HG02798 (cell line): ENCODE measurements at regions not wholly inside any gene's neighbourhood (a gene's known extent, or its start where the extent isn't known, plus 50 kb on each side); places are given as distances from the start of the nearest gene placed in this dataset.
"Not testable (repeated sequence)": the region's sequence is repeated elsewhere in the genome, so short reads cannot be mapped to it uniquely, and the experiment has no call there.

Experiments used
- ATAC-seq: cut with Tn5 transposase; IDR thresholded peaks from one replicate; pipeline ENCODE4 v1.9.1; 2021; ENCODE audit warnings: mild to moderate bottlenecking; ENCODE audit not compliant: unreplicated experiment, poor library complexity

GRCh38 chr1:213521206-213521605, 466.6 kb upstream of the PROX1 start:
- no peak for ATAC-seq

GRCh38 chr1:213523781-213524398, 463.9 kb upstream of the PROX1 start:
- ATAC-seq, result no peak

- no peak for ATAC-seq
Measured at GRCh38 chr1:213526306-213526705, 461.5 kb upstream of the PROX1 start.

- no peak for ATAC-seq
Measured at GRCh38 chr1:213530611-213531320, 457.0 kb upstream of the PROX1 start.

- no peak for ATAC-seq
Measured at GRCh38 chr1:213531369-213532310, 456.1 kb upstream of the PROX1 start.

GRCh38 chr1:213533125-213533524, 454.6 kb upstream of the PROX1 start:
- ATAC-seq, result no peak

GRCh38 chr1:213535679-213536078, 452.1 kb upstream of the PROX1 start:
- no peak for ATAC-seq

- no peak for ATAC-seq
Measured at GRCh38 chr1:213538251-213538650, 449.5 kb upstream of the PROX1 start.

- ATAC-seq, result no peak
Measured at GRCh38 chr1:213539464-213539863, 448.3 kb upstream of the PROX1 start.

GRCh38 chr1:213541641-213542040, 446.1 kb upstream of the PROX1 start:
- ATAC-seq, result no peak

GRCh38 chr1:213545181-213545580, 442.6 kb upstream of the PROX1 start:
- not testable (repeated sequence) for ATAC-seq

- no peak for ATAC-seq
Measured at GRCh38 chr1:213549982-213550381, 437.8 kb upstream of the PROX1 start.

GRCh38 chr1:213550804-213551203, 437.0 kb upstream of the PROX1 start:
- no peak for ATAC-seq

GRCh38 chr1:213552045-213552444, 435.7 kb upstream of the PROX1 start:
- ATAC-seq, result no peak

- ATAC-seq, result no peak
Measured at GRCh38 chr1:213560226-213560625, 427.5 kb upstream of the PROX1 start.

- no peak for ATAC-seq
Measured at GRCh38 chr1:213561870-213562269, 425.9 kb upstream of the PROX1 start.

- no peak for ATAC-seq
Measured at GRCh38 chr1:213564215-213564659, 423.5 kb upstream of the PROX1 start.

GRCh38 chr1:213568929-213569815, 418.6 kb upstream of the PROX1 start:
- ATAC-seq, result no peak

- no peak for ATAC-seq
Measured at GRCh38 chr1:213569816-213570150, 418.0 kb upstream of the PROX1 start.

GRCh38 chr1:213570487-213570886, 417.3 kb upstream of the PROX1 start:
- ATAC-seq, result no peak
